Tibial nerve (tissue), 4 donors: ENCODE measurements at regions not wholly inside any gene's neighbourhood (a gene's known extent, or its start where the extent isn't known, plus 50 kb on each side); places are given as distances from the start of the nearest gene placed in this dataset.

Source experiments
- DNase-seq, 2 donors: peaks; one replicate each; pipeline ENCODE4 v3.0.0-alpha.2; 2019; ENCODE audit warnings: low spot score in 2 of 2
- H3K27ac ChIP-seq, 4 donors: fragments of 200-600 bp; sonication (generic) in 3 of 4; one replicate each; pipeline ENCODE4 v1.5.1; 2017 to 2019; ENCODE audit warnings: mild to moderate bottlenecking in 1 of 4
- H3K27me3 ChIP-seq, 2 donors: fragments of 200-600 bp; sonication (generic) in 1 of 2; one replicate each; pipeline versions ENCODE4 v1.5.1 to v1.6.0; 2017 to 2019
- H3K36me3 ChIP-seq, 3 donors: fragments of 200-600 bp; sonication (generic); one replicate each; pipeline ENCODE4 v1.5.1; 2018 to 2019
- H3K4me1 ChIP-seq, 4 donors: fragments of 200-600 bp; sonication (generic) in 3 of 4; one replicate each; pipeline ENCODE4 v1.5.1; 2017 to 2019
- H3K4me3 ChIP-seq, 4 donors: fragments of 200-600 bp; sonication (generic) in 3 of 4; one replicate each; pipeline ENCODE4 v1.5.1; 2017 to 2019; ENCODE audit warnings: mild to moderate bottlenecking in 1 of 4, moderate library complexity in 1 of 4
- H3K9me3 ChIP-seq, 4 donors: fragments of 200-600 bp; sonication (generic) in 3 of 4; one replicate each; pipeline ENCODE4 v1.5.1; 2017 to 2019
- CTCF ChIP-seq, 5 experiments: fragments of 200-600 bp in 3 of 5; fragments of 450-650 bp in 2 of 5; sonication (generic) in 3 of 5; IDR thresholded peaks; one replicate each; pipeline ENCODE4 v1.5.1; 2016 to 2019; ENCODE audit warnings: antibody characterized with exemption in 5 of 5, mild to moderate bottlenecking in 3 of 5, moderate library complexity in 2 of 5
- EP300 ChIP-seq, 2 donors: sonication (generic); formaldehyde crosslinking; IDR thresholded peaks; one replicate each; pipeline ENCODE4 v1.6.1; 2017; ENCODE audit warnings: antibody characterized with exemption in 2 of 2, mild to moderate bottlenecking in 1 of 2
- POLR2A ChIP-seq, 2 donors: fragments of 450-650 bp; IDR thresholded peaks; one replicate each; pipeline ENCODE4 v1.6.1; 2017; ENCODE audit warnings: antibody characterized with exemption in 2 of 2, mild to moderate bottlenecking in 2 of 2, moderate library complexity in 2 of 2
- WGBS, 2 donors: methylation state at CpG; one replicate each; pipeline ENCODE4 v1.1.5; 2018; 5-methylcytosine and 5-hydroxymethylcytosine counted together

GRCh38 chr21:41573902-41574690 is 66.1 kb upstream of the TMPRSS2 start:
- 85 to 88% methylated on average over 5 of the region's 5 CpGs for WGBS, 2 donors
- Histone ChIP-seq H3K27me3 (no peaks in the 10 kb centered on the region), H3K4me3 (no peak overlapping the region), H3K4me1 (no peaks in the 10 kb centered on the region), H3K9me3 (peaks cover 0 to 33% (median 6%) of the 10 kb centered on the region in 4 donors), H3K27ac (no peak overlapping the region), H3K36me3 (no peaks in the 10 kb centered on the region)
- no peak for TF ChIP-seq CTCF (IDR thresholded peaks at IDR 0.05)
- TF ChIP-seq POLR2A (IDR thresholded peaks at IDR 0.05), result no peak
- no peak for DNase-seq

GRCh38 chr21:41571938-41572510 is 64.1 kb upstream of the TMPRSS2 start:
- H3K36me3 ChIP-seq, result no peaks in the 10 kb centered on the region
- no peak for DNase-seq
- H3K4me1 ChIP-seq, result no peaks in the 10 kb centered on the region
- TF ChIP-seq EP300 (IDR thresholded peaks at IDR 0.05) (no peak), POLR2A (IDR thresholded peaks at IDR 0.05) (no peak), CTCF (IDR thresholded peaks at IDR 0.05) (no peak)
- no peaks in the 10 kb centered on the region for H3K27me3 ChIP-seq
- peaks cover 0 to 12% (median 0%) of the 10 kb centered on the region in 4 donors for H3K9me3 ChIP-seq
- no peak overlapping the region for H3K27ac ChIP-seq
- H3K4me3 ChIP-seq, result no peak overlapping the region

GRCh38 chr21:41570791-41571355 is 62.9 kb upstream of the TMPRSS2 start:
- no peaks in the 10 kb centered on the region for H3K36me3 ChIP-seq
- no peak overlapping the region for H3K4me3 ChIP-seq
- peaks cover 0 to 12% (median 0%) of the 10 kb centered on the region in 4 donors for H3K9me3 ChIP-seq
- no peak overlapping the region for H3K27ac ChIP-seq
- no peaks in the 10 kb centered on the region for H3K27me3 ChIP-seq
- DNase-seq, result no peak
- TF ChIP-seq EP300 (IDR thresholded peaks at IDR 0.05) (no peak), POLR2A (IDR thresholded peaks at IDR 0.05) (no peak), CTCF (IDR thresholded peaks at IDR 0.05) (no peak)
- H3K4me1 ChIP-seq, result no peaks in the 10 kb centered on the region
- 67 to 77% methylated on average over 7 of the region's 7 CpGs for WGBS, 2 donors

GRCh38 chr21:41568606-41569385 is 60.8 kb upstream of the TMPRSS2 start:
- Histone ChIP-seq H3K27ac (no peak overlapping the region), H3K27me3 (no peaks in the 10 kb centered on the region), H3K4me3 (no peak overlapping the region), H3K4me1 (no peaks in the 10 kb centered on the region), H3K9me3 (peaks cover 0 to 12% (median 0%) of the 10 kb centered on the region in 4 donors), H3K36me3 (no peaks in the 10 kb centered on the region)
- WGBS, 2 donors, result 56 to 57% methylated on average over 14 of the region's 14 CpGs
- TF ChIP-seq POLR2A (IDR thresholded peaks at IDR 0.05) (no peak), EP300 (IDR thresholded peaks at IDR 0.05) (no peak), CTCF (IDR thresholded peaks at IDR 0.05) (no peak)
- no peak for DNase-seq
